CD1c-positive myeloid dendritic cell (primary cell): ENCODE measurements at regions not wholly inside any gene's neighbourhood (a gene's known extent, or its start where the extent isn't known, plus 50 kb on each side); places are given as distances from the start of the nearest gene placed in this dataset.
"Not testable (repeated sequence)": the region's sequence is repeated elsewhere in the genome, so short reads cannot be mapped to it uniquely, and the experiment has no call there.

Experiments used
- DNase-seq: peaks from one replicate; pipeline ENCODE4 v3.0.0-alpha.2; 2016; ENCODE audit errors: extremely low spot score

GRCh38 chrX:36650622-36651021, 357.5 kb upstream of the FAM47C start:
- DNase-seq: no peak

- DNase-seq: no peak
Observed at GRCh38 chrX:36683507-36683906, 324.7 kb upstream of the FAM47C start.

GRCh38 chrX:36684053-36684452, 324.1 kb upstream of the FAM47C start:
- DNase-seq: no peak

- no peak for DNase-seq
Observed at GRCh38 chrX:36721990-36722389, 286.2 kb upstream of the FAM47C start.

- no peak for DNase-seq
Observed at GRCh38 chrX:36753602-36754001, 254.6 kb upstream of the FAM47C start.

GRCh38 chrX:36787752-36788151, 220.4 kb upstream of the FAM47C start:
- DNase-seq: no peak

GRCh38 chrX:36803151-36803550, 205.0 kb upstream of the FAM47C start:
- DNase-seq: no peak

GRCh38 chrX:36804066-36804465, 204.1 kb upstream of the FAM47C start:
- DNase-seq: no peak

GRCh38 chrX:36844857-36845256, 163.3 kb upstream of the FAM47C start:
- no peak for DNase-seq

- no peak for DNase-seq
Observed at GRCh38 chrX:36847496-36847895, 160.7 kb upstream of the FAM47C start.

GRCh38 chrX:36849407-36849806, 158.8 kb upstream of the FAM47C start:
- DNase-seq: no peak

- no peak for DNase-seq
Observed at GRCh38 chrX:36856849-36857248, 151.3 kb upstream of the FAM47C start.

GRCh38 chrX:36859231-36859630, 148.9 kb upstream of the FAM47C start:
- DNase-seq: no peak

GRCh38 chrX:36861601-36862000, 146.6 kb upstream of the FAM47C start:
- DNase-seq: no peak

GRCh38 chrX:36867143-36867542, 141.0 kb upstream of the FAM47C start:
- peak; percentile 2 for DNase-seq

GRCh38 chrX:36868592-36868991, 139.6 kb upstream of the FAM47C start:
- no peak for DNase-seq

- DNase-seq: no peak
Observed at GRCh38 chrX:36869457-36869856, 138.7 kb upstream of the FAM47C start.

- DNase-seq: no peak
Observed at GRCh38 chrX:36897690-36898089, 110.5 kb upstream of the FAM47C start.

- DNase-seq: no peak
Observed at GRCh38 chrX:36898301-36898700, 109.9 kb upstream of the FAM47C start.

- not testable (repeated sequence) for DNase-seq
Observed at GRCh38 chrX:36904561-36904960, 103.6 kb upstream of the FAM47C start.

- DNase-seq: no peak
Observed at GRCh38 chrX:36908801-36909675, 99.1 kb upstream of the FAM47C start.

- no peak for DNase-seq
Observed at GRCh38 chrX:36909676-36910030, 98.5 kb upstream of the FAM47C start.

- DNase-seq: no peak
Observed at GRCh38 chrX:36913551-36913950, 94.6 kb upstream of the FAM47C start.

GRCh38 chrX:36916941-36917340, 91.2 kb upstream of the FAM47C start:
- DNase-seq: no peak
